ENCODE measurements at regions not wholly inside any gene's neighbourhood (a gene's known extent, or its start where the extent isn't known, plus 50 kb on each side); places are given as distances from the start of the nearest gene placed in this dataset.

GRCh38 chr4:14362385-14362784 lies 639.9 kb upstream of the CPEB2 start:
- TF ChIP-seq ZNF274 (IDR thresholded peaks at IDR 0.05; ENCODE audit: low read depth, low read length) (no peak), SUZ12 (IDR thresholded peaks at IDR 0.05; ENCODE audit: extremely low read depth, insufficient read depth, insufficient read length) (no peak), YY1 (IDR thresholded peaks at IDR 0.05; ENCODE audit: insufficient read depth, insufficient read length) (no peak)

Data from NT2/D1 (cell line).